Keratinocyte (primary cell): ENCODE measurements at regions not wholly inside any gene's neighbourhood (a gene's known extent, or its start where the extent isn't known, plus 50 kb on each side); places are given as distances from the start of the nearest gene placed in this dataset.

Source experiments
- EZH2 ChIP-seq: IDR thresholded peaks from one replicate; pipeline ENCODE4 v1.6.1; 2012; ENCODE audit warnings: inconsistent platforms, mild to moderate bottlenecking, low read length, moderate library complexity
- TF ChIP-seq, protein P1 (sequence below), 3 experiments: IDR thresholded peaks in 1 of 3; conservative IDR thresholded peaks in 1 of 3; optimal IDR thresholded peaks in 1 of 3; 2 replicates in 2 of 3; 3 replicates in 1 of 3; pipeline versions ENCODE3 to v1.5.1; 2011; ENCODE audit warnings: low read length in 3 of 3, mild to moderate bottlenecking in 3 of 3, moderate library complexity in 2 of 3, control low read depth in 1 of 3, inconsistent platforms in 1 of 3; ENCODE audit not compliant: insufficient read depth in 2 of 3; ENCODE audit errors: extremely low read depth in 1 of 3

GRCh38 chr6:9464583-9464982, 950.3 kb downstream of the TFAP2A start:
- TF ChIP-seq, protein P1, sequence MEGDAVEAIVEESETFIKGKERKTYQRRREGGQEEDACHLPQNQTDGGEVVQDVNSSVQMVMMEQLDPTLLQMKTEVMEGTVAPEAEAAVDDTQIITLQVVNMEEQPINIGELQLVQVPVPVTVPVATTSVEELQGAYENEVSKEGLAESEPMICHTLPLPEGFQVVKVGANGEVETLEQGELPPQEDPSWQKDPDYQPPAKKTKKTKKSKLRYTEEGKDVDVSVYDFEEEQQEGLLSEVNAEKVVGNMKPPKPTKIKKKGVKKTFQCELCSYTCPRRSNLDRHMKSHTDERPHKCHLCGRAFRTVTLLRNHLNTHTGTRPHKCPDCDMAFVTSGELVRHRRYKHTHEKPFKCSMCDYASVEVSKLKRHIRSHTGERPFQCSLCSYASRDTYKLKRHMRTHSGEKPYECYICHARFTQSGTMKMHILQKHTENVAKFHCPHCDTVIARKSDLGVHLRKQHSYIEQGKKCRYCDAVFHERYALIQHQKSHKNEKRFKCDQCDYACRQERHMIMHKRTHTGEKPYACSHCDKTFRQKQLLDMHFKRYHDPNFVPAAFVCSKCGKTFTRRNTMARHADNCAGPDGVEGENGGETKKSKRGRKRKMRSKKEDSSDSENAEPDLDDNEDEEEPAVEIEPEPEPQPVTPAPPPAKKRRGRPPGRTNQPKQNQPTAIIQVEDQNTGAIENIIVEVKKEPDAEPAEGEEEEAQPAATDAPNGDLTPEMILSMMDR (optimal IDR thresholded peaks at IDR 0.05 in 1 of 3, IDR thresholded peaks at IDR 0.05 in 1 of 3, conservative IDR thresholded peaks at IDR 0.05 in 1 of 3; ENCODE audit: extremely low read depth in 1 of 3, insufficient read depth in 2 of 3, low read length in 3 of 3): no peak
- TF ChIP-seq EZH2: no peak
